OCI-LY3 (cell line): ENCODE measurements at regions not wholly inside any gene's neighbourhood (a gene's known extent, or its start where the extent isn't known, plus 50 kb on each side); places are given as distances from the start of the nearest gene placed in this dataset.

Experiments used
- H2AFZ ChIP-seq: fragments of 200-600, 300-600 bp; shearing (Covaris generic); 2 replicates; pipeline ENCODE4 v1.6.0; 2014; ENCODE audit warnings: antibody characterized with exemption, low read depth, low read length
- H3K27ac ChIP-seq: fragments of 200-600, 300-600 bp; sonication (generic); 2 replicates; pipeline ENCODE4 v1.5.1; 2014; ENCODE audit warnings: mild to moderate bottlenecking, low read length, moderate library complexity, mixed read lengths
- H3K27me3 ChIP-seq: fragments of 200-600, 300-600 bp; sonication (generic); 2 replicates; pipeline ENCODE4 v1.6.1; 2014; ENCODE audit warnings: low read depth, low read length, mixed read lengths
- H3K36me3 ChIP-seq: fragments of 200-600, 300-600 bp; sonication (generic); replicated peaks from 2 replicates; pipeline ENCODE3; 2014; ENCODE audit warnings: low read depth, low read length, mixed read lengths
- H3K4me1 ChIP-seq: fragments of 300-600, 200-600 bp; sonication (generic); 2 replicates; pipeline ENCODE4 v1.6.1; 2014; ENCODE audit warnings: low read length, mixed read lengths
- H3K4me2 ChIP-seq: fragments of 200-600, 300-600 bp; sonication (generic); 2 replicates; pipeline ENCODE4 v1.6.1; 2014; ENCODE audit warnings: low read length, mixed read lengths
- H3K4me3 ChIP-seq: fragments of 300-600, 200-600 bp; sonication (generic); 2 replicates; pipeline ENCODE4 v1.5.1; 2014; ENCODE audit warnings: antibody characterized with exemption, mild to moderate bottlenecking, low read length, moderate library complexity
- H3K79me2 ChIP-seq: fragments of 300-600, 200-600 bp; shearing (Covaris generic); 2 replicates; pipeline ENCODE4 v1.6.1; 2014; ENCODE audit warnings: mild to moderate bottlenecking, low read length, mixed read lengths
- H3K9ac ChIP-seq: fragments of 300-600, 200-600 bp; shearing (Covaris generic); 2 replicates; pipeline ENCODE4 v1.6.0; 2014; ENCODE audit warnings: mild to moderate bottlenecking, low read length, moderate library complexity
- H3K9me3 ChIP-seq: fragments of 200-600, 300-600 bp; shearing (Covaris generic); 2 replicates; pipeline ENCODE4 v1.6.1; 2014; ENCODE audit warnings: low read length, mixed read lengths; ENCODE audit not compliant: insufficient read depth
- H4K20me1 ChIP-seq: fragments of 200-600, 300-600 bp; sonication (generic); 2 replicates; pipeline ENCODE4 v1.6.1; 2016; ENCODE audit warnings: low read length, mixed read lengths; ENCODE audit not compliant: insufficient read depth
- CTCF ChIP-seq: fragments of 200-600, 300-600 bp; sonication (generic); IDR thresholded peaks from 2 replicates; pipeline ENCODE4 v1.5.1; 2014; ENCODE audit warnings: antibody characterized with exemption, low read length, low read depth
- EZH2phosphoT487 ChIP-seq: fragments of 200-600 bp; shearing (Covaris generic); IDR thresholded peaks from 2 replicates; pipeline ENCODE4 v1.6.1; 2018; ENCODE audit warnings: antibody characterized with exemption, mixed run types, low read depth

GRCh38 chr10:78942091-78942501 lies 126.7 kb upstream of the ZMIZ1 start:
- H3K36me3 ChIP-seq = no peaks in the 10 kb centered on the region
- peaks cover 9% of the 10 kb centered on the region; the same call in 1 of the 2 replicates for H3K27me3 ChIP-seq
- H3K27ac ChIP-seq = no peak overlapping the region
- H2AFZ ChIP-seq = no peak overlapping the region
- no peaks in the 10 kb centered on the region for H3K4me1 ChIP-seq
- no peaks in the 10 kb centered on the region for H3K9me3 ChIP-seq
- H4K20me1 ChIP-seq = no peaks in the 10 kb centered on the region
- no peak overlapping the region for H3K4me2 ChIP-seq
- no peaks in the 10 kb centered on the region for H3K79me2 ChIP-seq
- H3K9ac ChIP-seq = no peak overlapping the region
- TF ChIP-seq EZH2phosphoT487 = no peak
- no peak for TF ChIP-seq CTCF
- H3K4me3 ChIP-seq = no peak overlapping the region

- Histone ChIP-seq H3K27ac (no peak overlapping the region), H3K27me3 (peaks cover 9% of the 10 kb centered on the region; the same call in 1 of the 2 replicates), H3K4me2 (no peak overlapping the region), H3K79me2 (no peaks in the 10 kb centered on the region), H3K36me3 (no peaks in the 10 kb centered on the region), H3K4me3 (no peak overlapping the region), H3K9ac (no peak overlapping the region), H3K4me1 (no peaks in the 10 kb centered on the region), H2AFZ (no peak overlapping the region), H4K20me1 (no peaks in the 10 kb centered on the region), H3K9me3 (no peaks in the 10 kb centered on the region)
- TF ChIP-seq CTCF (no peak), EZH2phosphoT487 (no peak)
These were observed 123.9 kb upstream of the ZMIZ1 start for GRCh38 chr10:78944723-78945312.

- H3K27ac ChIP-seq = no peak overlapping the region
- no peak overlapping the region for H2AFZ ChIP-seq
- no peaks in the 10 kb centered on the region for H3K36me3 ChIP-seq
- no peak overlapping the region for H3K4me2 ChIP-seq
- no peaks in the 10 kb centered on the region for H3K4me1 ChIP-seq
- no peak for TF ChIP-seq CTCF
- no peak for TF ChIP-seq EZH2phosphoT487
- no peaks in the 10 kb centered on the region for H4K20me1 ChIP-seq
- no peaks in the 10 kb centered on the region for H3K9me3 ChIP-seq
- no peaks in the 10 kb centered on the region for H3K79me2 ChIP-seq
- H3K27me3 ChIP-seq = peaks cover 9% of the 10 kb centered on the region; the same call in 1 of the 2 replicates
- no peak overlapping the region for H3K4me3 ChIP-seq
- H3K9ac ChIP-seq = no peak overlapping the region
These were observed 122.9 kb upstream of the ZMIZ1 start for GRCh38 chr10:78945838-78946237.

- no peaks in the 10 kb centered on the region for H4K20me1 ChIP-seq
- no peak overlapping the region for H3K9ac ChIP-seq
- H3K36me3 ChIP-seq = no peaks in the 10 kb centered on the region
- H3K4me2 ChIP-seq = no peak overlapping the region
- H3K9me3 ChIP-seq = no peaks in the 10 kb centered on the region
- TF ChIP-seq CTCF = no peak
- no peak overlapping the region for H3K4me3 ChIP-seq
- peaks cover 9% of the 10 kb centered on the region; the same call in 1 of the 2 replicates for H3K27me3 ChIP-seq
- no peak overlapping the region for H3K27ac ChIP-seq
- H3K79me2 ChIP-seq = no peaks in the 10 kb centered on the region
- no peak overlapping the region for H2AFZ ChIP-seq
- H3K4me1 ChIP-seq = no peaks in the 10 kb centered on the region
These were observed 121.5 kb upstream of the ZMIZ1 start for GRCh38 chr10:78947226-78947625.
